ENCODE measurements at regions not wholly inside any gene's neighbourhood (a gene's known extent, or its start where the extent isn't known, plus 50 kb on each side); places are given as distances from the start of the nearest gene placed in this dataset.

DNA sequence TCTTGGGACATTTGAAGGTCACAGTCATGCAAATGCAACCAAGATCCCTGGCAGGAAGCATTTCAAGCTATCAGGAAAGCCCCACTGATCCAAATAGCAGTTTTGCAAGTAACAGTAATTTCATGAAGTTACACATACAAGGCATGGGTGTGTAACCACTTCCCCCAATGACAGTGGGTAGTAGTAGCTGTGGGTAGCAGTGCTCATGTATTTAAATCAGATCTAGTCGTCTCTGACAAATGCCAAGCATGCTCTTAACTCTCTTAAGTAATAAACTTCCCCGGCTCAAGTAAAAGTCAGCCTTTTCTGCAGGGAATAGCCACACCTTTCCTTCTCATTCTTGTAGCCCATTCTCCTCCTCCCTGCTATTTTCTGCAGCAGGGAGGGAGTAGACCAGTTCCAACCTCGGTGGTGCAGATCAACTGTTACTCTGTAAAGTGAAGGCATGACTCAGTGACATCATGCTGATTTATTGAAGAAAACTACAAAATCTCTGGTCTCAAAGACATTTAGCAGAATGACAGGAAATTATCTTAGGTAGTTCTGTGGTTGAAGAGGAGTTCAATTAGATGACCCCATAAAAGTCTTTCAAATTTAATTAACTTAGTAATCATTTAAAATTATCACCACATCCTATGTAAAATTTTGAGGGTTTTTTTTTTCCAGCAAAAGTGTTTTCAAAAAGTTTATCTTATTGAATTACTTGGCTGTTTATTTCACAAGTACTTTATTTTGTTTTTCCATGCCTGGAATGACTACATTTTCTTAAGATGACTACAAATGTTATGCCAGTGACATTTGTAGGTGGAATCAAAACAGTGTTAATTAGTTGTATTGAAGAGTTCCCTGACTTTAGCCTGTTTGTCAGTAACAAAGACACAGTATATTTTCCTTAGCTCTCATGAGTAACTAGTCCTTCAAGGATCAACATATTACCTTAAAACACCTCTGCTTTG, 568.3 kb downstream of the INHBA start:
- no peak for DNase-seq
- no peaks in the 10 kb centered on the region for H3K27me3 ChIP-seq
- no peaks in the 10 kb centered on the region for H3K4me1 ChIP-seq
- H3K4me3 ChIP-seq, result no peak overlapping the region
- H3K27ac ChIP-seq, result no peak overlapping the region
- H3K9me3 ChIP-seq, result no peaks in the 10 kb centered on the region
- WGBS, 5 donors, result 21 to 36% (median 29%) methylated on average over 3 of the region's 3 CpGs
- no peaks in the 10 kb centered on the region for H3K36me3 ChIP-seq
- TF ChIP-seq EP300 (IDR thresholded peaks at IDR 0.05) (no peak), POLR2AphosphoS5 (IDR thresholded peaks at IDR 0.05) (no peak), POLR2A (IDR thresholded peaks at IDR 0.05) (no peak), CTCF (IDR thresholded peaks at IDR 0.05) (no peak)
- intact Hi-C loops (cut with DNase I; ENCODE audit: low total_unique reads), result no loop called here

DNA sequence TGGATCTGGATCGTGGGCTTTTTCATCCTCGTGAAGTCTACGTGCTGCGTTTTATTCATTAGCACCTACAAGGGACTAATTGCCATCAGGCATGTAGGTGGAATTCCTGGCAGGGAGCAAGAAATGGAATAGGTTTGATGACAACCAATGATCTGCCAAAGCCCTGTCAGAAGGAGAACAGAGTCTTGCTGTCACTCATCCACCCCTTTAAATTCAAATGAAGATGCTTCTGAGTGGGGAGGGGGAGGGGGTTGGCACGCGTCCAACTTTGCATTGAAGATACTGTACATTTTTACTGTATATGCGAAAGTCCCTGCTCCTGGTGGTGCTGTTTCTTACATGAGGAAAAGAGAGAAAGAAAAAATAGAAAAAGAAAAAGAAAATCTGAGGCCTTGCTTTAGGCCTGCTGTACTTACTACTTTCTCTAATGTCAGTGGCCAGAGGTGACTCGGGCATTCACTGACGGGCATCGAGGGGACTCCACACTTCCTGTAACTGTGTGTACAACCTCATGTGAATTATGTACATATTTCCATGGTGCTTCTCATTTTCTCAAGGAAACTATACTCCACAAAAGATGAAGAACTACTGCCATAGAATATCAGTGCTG, 569.1 kb downstream of the INHBA start:
- no peak for DNase-seq
- Histone ChIP-seq H3K9me3 (no peaks in the 10 kb centered on the region), H3K27me3 (no peaks in the 10 kb centered on the region), H3K27ac (no peak overlapping the region), H3K4me1 (no peaks in the 10 kb centered on the region), H3K4me3 (no peak overlapping the region), H3K36me3 (no peaks in the 10 kb centered on the region)
- intact Hi-C loops (cut with DNase I; ENCODE audit: low total_unique reads), result no loop called here
- TF ChIP-seq POLR2AphosphoS5 (IDR thresholded peaks at IDR 0.05) (no peak), CTCF (IDR thresholded peaks at IDR 0.05) (no peak), POLR2A (IDR thresholded peaks at IDR 0.05) (no peak)
- 79 to 86% (median 84%) methylated on average over 10 of the region's 10 CpGs for WGBS, 5 donors

- WGBS, 5 donors, result 55 to 70% (median 62%) methylated on average over 6 of the region's 6 CpGs
Observed at GRCh38 chr7:41131956-41132355, 570.9 kb downstream of the INHBA start.

More at GRCh38 chr7:41131956-41132355, 570.9 kb downstream of the INHBA start:
- TF ChIP-seq EP300 (IDR thresholded peaks at IDR 0.05) (no peak), CTCF (IDR thresholded peaks at IDR 0.05) (no peak), POLR2A (IDR thresholded peaks at IDR 0.05) (no peak), POLR2AphosphoS5 (IDR thresholded peaks at IDR 0.05) (no peak)
- DNase-seq, result no peak
- H3K4me1 ChIP-seq, result no peaks in the 10 kb centered on the region
- H3K4me3 ChIP-seq, result no peak overlapping the region
- H3K27me3 ChIP-seq, result no peaks in the 10 kb centered on the region
- intact Hi-C loops (cut with DNase I; ENCODE audit: low total_unique reads), result no loop called here
- H3K27ac ChIP-seq, result no peak overlapping the region
- no peaks in the 10 kb centered on the region for H3K36me3 ChIP-seq
- no peaks in the 10 kb centered on the region for H3K9me3 ChIP-seq

Data from stomach (tissue), 8 donors.